ENCODE measurements at regions not wholly inside any gene's neighbourhood (a gene's known extent, or its start where the extent isn't known, plus 50 kb on each side); places are given as distances from the start of the nearest gene placed in this dataset.

GRCh38 chr3:159522276-159522675 lies 466.4 kb upstream of the IL12A start:
- no peak for DNase-seq
- peaks cover 6% of the 10 kb centered on the region; the same call in 1 of the 2 replicates for H3K27me3 Mint-ChIP-seq (ENCODE audit: insufficient read depth)
- H3K36me3 Mint-ChIP-seq (ENCODE audit: low read depth) = no peaks in the 10 kb centered on the region
- no peak overlapping the region for H3K27ac Mint-ChIP-seq
- H3K4me3 Mint-ChIP-seq = no peak overlapping the region
- TF ChIP-seq CTCF (IDR thresholded peaks at IDR 0.05) = no peak
- no peaks in the 10 kb centered on the region for H3K4me1 Mint-ChIP-seq (ENCODE audit: low read depth)
- no peaks in the 10 kb centered on the region for H3K9me3 Mint-ChIP-seq

DNA sequence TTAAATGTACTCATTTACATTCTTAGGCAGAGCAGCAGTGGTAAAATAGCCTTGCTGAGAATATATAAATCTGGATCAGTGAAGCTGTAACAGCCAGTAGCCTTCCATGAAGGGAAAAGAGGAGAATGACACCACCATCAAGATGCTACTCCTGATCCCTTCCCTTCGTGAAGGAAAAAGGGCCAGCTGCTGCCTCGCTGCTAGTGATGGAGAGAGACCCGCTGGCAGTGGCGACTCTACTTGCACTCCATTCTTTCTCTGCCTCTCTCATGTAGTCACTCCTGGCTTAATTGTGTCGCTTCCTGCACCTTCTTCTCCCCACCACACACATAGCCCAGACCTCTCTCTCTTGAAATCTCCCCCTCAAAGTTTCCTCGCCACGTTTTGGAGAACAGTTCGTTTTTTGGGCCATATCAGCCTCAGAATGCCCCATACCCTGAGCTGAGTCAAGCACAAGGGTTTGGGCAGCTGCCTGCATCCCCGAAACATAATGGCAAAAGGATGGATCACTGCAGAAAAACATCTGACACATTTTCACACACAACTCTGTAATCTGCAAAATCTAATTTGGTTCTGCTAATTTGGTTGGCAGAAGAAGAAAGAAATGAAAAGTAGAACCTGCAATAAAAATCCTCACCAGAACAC lies 460.3 kb upstream of the IL12A start:
- peaks cover 12% of the 10 kb centered on the region for H3K27me3 Mint-ChIP-seq (ENCODE audit: insufficient read depth)
- no peaks in the 10 kb centered on the region for H3K9me3 Mint-ChIP-seq
- DNase-seq = no peak
- no peak overlapping the region for H3K27ac Mint-ChIP-seq
- TF ChIP-seq CTCF (IDR thresholded peaks at IDR 0.05) = no peak
- no peaks in the 10 kb centered on the region for H3K36me3 Mint-ChIP-seq (ENCODE audit: low read depth)
- H3K4me1 Mint-ChIP-seq (ENCODE audit: low read depth) = no peaks in the 10 kb centered on the region
- H3K4me3 Mint-ChIP-seq = no peak overlapping the region

DNA sequence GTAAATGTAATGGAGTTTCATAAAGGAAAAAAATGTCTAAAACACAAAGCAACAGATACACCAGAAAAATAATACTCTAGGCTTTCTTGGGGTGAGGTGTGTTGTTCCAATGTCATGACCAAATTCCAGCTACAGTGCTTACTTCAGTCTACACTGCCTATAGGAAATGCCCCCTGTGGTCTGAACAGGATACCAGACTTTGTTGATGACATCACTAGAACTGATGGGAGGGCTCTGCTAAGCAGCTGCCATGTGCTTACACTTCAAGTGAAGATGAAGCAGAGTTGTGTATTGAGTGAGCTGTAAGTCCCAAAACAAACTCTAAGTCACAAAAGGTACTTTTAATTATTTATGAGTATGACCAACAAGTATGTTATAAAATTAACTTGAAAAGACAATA lies 456.1 kb upstream of the IL12A start:
- no peak for TF ChIP-seq CTCF (IDR thresholded peaks at IDR 0.05)
- Mint-ChIP-seq H3K36me3 (ENCODE audit: low read depth) (no peaks in the 10 kb centered on the region), H3K27me3 (ENCODE audit: insufficient read depth) (peaks cover 10% of the 10 kb centered on the region), H3K4me1 (ENCODE audit: low read depth) (no peaks in the 10 kb centered on the region), H3K9me3 (no peaks in the 10 kb centered on the region), H3K27ac (no peak overlapping the region), H3K4me3 (no peak overlapping the region)
- no peak for DNase-seq

- no peak for DNase-seq
- peaks cover 4% of the 10 kb centered on the region; the same call in 1 of the 2 replicates for H3K27me3 Mint-ChIP-seq (ENCODE audit: insufficient read depth)
- no peaks in the 10 kb centered on the region for H3K4me1 Mint-ChIP-seq (ENCODE audit: low read depth)
- H3K9me3 Mint-ChIP-seq = no peaks in the 10 kb centered on the region
- no peak overlapping the region for H3K4me3 Mint-ChIP-seq
- no peak overlapping the region for H3K27ac Mint-ChIP-seq
- no peaks in the 10 kb centered on the region for H3K36me3 Mint-ChIP-seq (ENCODE audit: low read depth)
- no peak for TF ChIP-seq CTCF (IDR thresholded peaks at IDR 0.05)
These were observed 454.1 kb upstream of the IL12A start for GRCh38 chr3:159534496-159534895.

GRCh38 chr3:159536876-159537275 lies 451.8 kb upstream of the IL12A start:
- Mint-ChIP-seq H3K36me3 (ENCODE audit: low read depth) (no peaks in the 10 kb centered on the region), H3K27ac (no peak overlapping the region), H3K9me3 (no peaks in the 10 kb centered on the region), H3K27me3 (ENCODE audit: insufficient read depth) (peaks cover 13% of the 10 kb centered on the region), H3K4me3 (no peak overlapping the region), H3K4me1 (ENCODE audit: low read depth) (no peaks in the 10 kb centered on the region)
- TF ChIP-seq CTCF (IDR thresholded peaks at IDR 0.05) = no peak
- no peak for DNase-seq

DNA sequence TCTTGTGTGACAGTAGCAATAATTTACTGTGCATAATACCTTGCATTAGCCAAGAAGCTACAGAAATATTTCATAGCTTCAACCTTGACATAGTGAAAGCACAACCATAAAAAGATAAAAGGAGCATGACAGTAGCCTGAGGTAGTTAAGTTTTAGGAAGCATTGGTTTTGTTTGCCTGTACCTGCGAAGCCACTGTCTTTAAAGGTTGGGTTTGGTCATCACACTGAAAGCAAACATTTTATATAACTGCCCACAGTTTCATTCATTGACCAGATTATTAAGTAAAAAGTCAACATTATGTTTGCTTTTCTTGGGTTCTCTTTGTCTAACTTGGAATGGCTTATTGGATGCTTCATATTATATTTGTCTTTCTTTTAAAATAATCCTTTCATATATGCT lies 450.1 kb upstream of the IL12A start:
- Mint-ChIP-seq H3K4me3 (no peak overlapping the region), H3K27ac (no peak overlapping the region), H3K27me3 (ENCODE audit: insufficient read depth) (peaks cover 13% of the 10 kb centered on the region)

More for the DNA sequence above, 450.1 kb upstream of the IL12A start:
- no peak for DNase-seq
- Mint-ChIP-seq H3K9me3 (no peaks in the 10 kb centered on the region), H3K4me1 (ENCODE audit: low read depth) (no peaks in the 10 kb centered on the region), H3K36me3 (ENCODE audit: low read depth) (no peaks in the 10 kb centered on the region)
- no peak for TF ChIP-seq CTCF (IDR thresholded peaks at IDR 0.05)

Measured in HFFc6 (cell line).